Activated B cell treated with CpG ODN at 0.5 μM for 24 hours (primary cell): ENCODE measurements at regions not wholly inside any gene's neighbourhood (a gene's known extent, or its start where the extent isn't known, plus 50 kb on each side); places are given as distances from the start of the nearest gene placed in this dataset.

Experiments used
- ATAC-seq: fragments of 200-7000 bp; cut with Tn5 transposase; one replicate; pipeline ENCODE4 v1.10.0; 2021; ENCODE audit warnings: low read depth, mild to moderate bottlenecking, moderate library complexity
- CTCF ChIA-PET: fragments of 350-600 bp; sonication (Branson Sonifier 250); formaldehyde crosslinking; loops from one replicate; lab custom pipeline; 2021; ENCODE audit warnings: antibody characterized with exemption; lab: Charles Lee
- POLR2A ChIA-PET: fragments of 350-600 bp; sonication (Branson Sonifier 250); formaldehyde crosslinking; loops from one replicate; lab custom pipeline; 2021; ENCODE audit warnings: antibody characterized with exemption; lab: Charles Lee
- DNase-seq: peaks from one replicate; pipeline ENCODE4 v3.0.0; 2022
- H3K27ac Mint-ChIP-seq: one replicate; pipeline ENCODE4 v1.8.0; 2020; ENCODE audit warnings: mixed read lengths
- H3K27me3 Mint-ChIP-seq: one replicate; pipeline ENCODE4 v1.8.0; 2021; ENCODE audit warnings: mixed read lengths
- H3K36me3 Mint-ChIP-seq: one replicate; pipeline ENCODE4 v1.8.0; 2021; ENCODE audit warnings: low read depth, mixed read lengths
- H3K4me1 Mint-ChIP-seq: one replicate; pipeline ENCODE4 v1.8.0; 2021; ENCODE audit warnings: mixed read lengths
- H3K4me3 Mint-ChIP-seq: one replicate; pipeline ENCODE4 v1.8.0; 2020; ENCODE audit warnings: mild to moderate bottlenecking, mixed read lengths
- H3K9me3 Mint-ChIP-seq: one replicate; pipeline ENCODE4 v1.8.0; 2020; ENCODE audit warnings: mixed read lengths
- CTCF ChIP-seq: fragments of 200-600 bp; IDR thresholded peaks from one replicate; pipeline ENCODE4 v1.8.0; 2022; ENCODE audit warnings: antibody characterized with exemption, mild to moderate bottlenecking
- intact Hi-C: fragments of 100-400 bp; cut with micrococcal nuclease; formaldehyde crosslinking; loops from one replicate; pipeline ENCODE4 v1.15.1; 2024

GRCh38 chr2:17251171-17251570 lies 267.1 kb downstream of the RAD51AP2 start:
- no peak for TF ChIP-seq CTCF
- Mint-ChIP-seq H3K27ac (no peak overlapping the region), H3K4me3 (no peak overlapping the region), H3K4me1 (peaks cover 2% of the 10 kb centered on the region), H3K36me3 (no peaks in the 10 kb centered on the region), H3K9me3 (no peaks in the 10 kb centered on the region), H3K27me3 (no peaks in the 10 kb centered on the region)
- intact Hi-C loops, result no loop called here
- ChIA-PET CTCF (no interaction called here), POLR2A (no interaction called here)
- DNase-seq (no peak), ATAC-seq (no peak)

DNA sequence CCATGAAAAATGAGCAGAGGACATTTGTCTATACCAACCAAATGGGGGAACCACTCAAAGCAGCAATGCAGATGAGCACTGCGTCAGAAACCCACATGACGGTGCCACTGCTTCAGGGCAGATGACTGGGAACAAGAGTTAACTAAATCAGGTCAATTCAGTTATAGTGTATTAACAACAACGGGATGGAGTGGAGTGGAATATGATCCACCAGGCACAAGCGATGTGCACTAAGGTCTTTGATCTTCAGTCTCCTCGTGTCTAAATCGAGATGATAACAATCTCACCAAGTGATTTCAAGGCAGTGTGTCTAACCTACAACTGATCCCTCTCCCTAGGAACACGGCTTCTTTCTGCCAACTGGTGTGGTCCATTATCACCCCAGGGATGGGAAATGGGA lies 269.0 kb downstream of the RAD51AP2 start:
- Mint-ChIP-seq H3K4me3 (no peak overlapping the region), H3K9me3 (no peaks in the 10 kb centered on the region), H3K27me3 (no peaks in the 10 kb centered on the region), H3K4me1 (peaks cover 2% of the 10 kb centered on the region), H3K27ac (no peak overlapping the region), H3K36me3 (no peaks in the 10 kb centered on the region)
- ChIA-PET CTCF (no interaction called here), POLR2A (no interaction called here)
- DNase-seq (no peak), ATAC-seq (no peak)
- TF ChIP-seq CTCF, result no peak
- intact Hi-C loops, result no loop called here

DNA sequence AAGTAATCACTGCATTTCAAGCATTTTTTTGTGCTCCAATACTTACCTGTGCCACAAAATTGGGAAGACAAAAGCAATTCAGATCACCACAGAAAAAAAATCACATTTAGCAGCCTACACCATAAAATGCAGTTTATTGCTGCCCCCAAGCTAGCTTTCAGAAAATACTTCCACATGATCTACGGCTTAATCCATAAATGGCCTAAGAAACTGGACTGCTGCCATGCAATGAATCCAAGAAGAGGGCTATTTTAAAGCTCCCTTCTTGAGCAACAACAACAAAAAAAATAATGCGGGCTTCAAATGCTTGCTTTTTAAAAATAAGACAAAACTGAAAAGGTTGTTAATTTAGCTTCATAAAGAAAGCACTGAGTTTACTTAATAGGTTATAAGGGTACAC lies 272.3 kb downstream of the RAD51AP2 start:
- no peak overlapping the region for H3K4me3 Mint-ChIP-seq
- CTCF ChIA-PET, result no interaction called here

GRCh38 chr2:17242813-17243485 lies 275.3 kb downstream of the RAD51AP2 start:
- ChIA-PET CTCF (no interaction called here), POLR2A (no interaction called here)
- Mint-ChIP-seq H3K36me3 (no peaks in the 10 kb centered on the region), H3K27me3 (no peaks in the 10 kb centered on the region), H3K27ac (no peak overlapping the region), H3K4me1 (peaks cover 2% of the 10 kb centered on the region), H3K4me3 (no peak overlapping the region), H3K9me3 (no peaks in the 10 kb centered on the region)
- intact Hi-C loops, result no loop called here
- DNase-seq (no peak), ATAC-seq (no peak)
- no peak for TF ChIP-seq CTCF

More for the DNA sequence above, 272.3 kb downstream of the RAD51AP2 start:
- intact Hi-C loops, result no loop called here
- TF ChIP-seq CTCF, result no peak
- H3K4me1 Mint-ChIP-seq, result peaks cover 4% of the 10 kb centered on the region
- no peak overlapping the region for H3K27ac Mint-ChIP-seq
- H3K36me3 Mint-ChIP-seq, result no peaks in the 10 kb centered on the region
- DNase-seq (no peak), ATAC-seq (no peak)
- H3K27me3 Mint-ChIP-seq, result no peaks in the 10 kb centered on the region
- POLR2A ChIA-PET, result no interaction called here
- H3K9me3 Mint-ChIP-seq, result no peaks in the 10 kb centered on the region

DNA sequence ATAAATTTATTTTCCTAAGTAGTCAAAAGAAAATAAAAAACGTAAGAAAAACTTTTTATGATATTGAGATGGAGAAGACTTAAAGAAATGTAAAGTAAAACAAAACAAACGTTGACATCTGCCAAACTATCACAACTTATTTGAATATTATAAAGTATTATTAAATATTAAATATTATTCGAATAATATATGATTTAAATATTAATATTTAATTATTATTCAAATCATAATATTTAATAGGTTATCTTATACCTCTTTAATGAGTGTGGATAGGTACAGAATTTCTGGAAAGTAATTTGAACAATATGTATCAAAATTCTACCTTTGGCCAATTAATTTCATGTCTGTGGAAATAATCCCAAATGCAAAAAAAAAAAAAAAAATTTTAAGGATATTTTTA lies 278.7 kb downstream of the RAD51AP2 start:
- Mint-ChIP-seq H3K4me3 (no peak overlapping the region), H3K27me3 (no peaks in the 10 kb centered on the region), H3K27ac (no peak overlapping the region), H3K36me3 (no peaks in the 10 kb centered on the region), H3K4me1 (peaks cover 2% of the 10 kb centered on the region), H3K9me3 (peaks cover 2% of the 10 kb centered on the region)
- ChIA-PET POLR2A (no interaction called here), CTCF (no interaction called here)
- DNase-seq (no peak), ATAC-seq (no peak)
- intact Hi-C loops, result no loop called here
- no peak for TF ChIP-seq CTCF
